Inflammatory macrophage treated with lipopolysaccharide for 4 hours (primary cell): ENCODE measurements at regions not wholly inside any gene's neighbourhood (a gene's known extent, or its start where the extent isn't known, plus 50 kb on each side); places are given as distances from the start of the nearest gene placed in this dataset.

Experiments
- DNase-seq: peaks from one replicate; pipeline ENCODE4 v3.0.0-alpha.2; 2020

DNA sequence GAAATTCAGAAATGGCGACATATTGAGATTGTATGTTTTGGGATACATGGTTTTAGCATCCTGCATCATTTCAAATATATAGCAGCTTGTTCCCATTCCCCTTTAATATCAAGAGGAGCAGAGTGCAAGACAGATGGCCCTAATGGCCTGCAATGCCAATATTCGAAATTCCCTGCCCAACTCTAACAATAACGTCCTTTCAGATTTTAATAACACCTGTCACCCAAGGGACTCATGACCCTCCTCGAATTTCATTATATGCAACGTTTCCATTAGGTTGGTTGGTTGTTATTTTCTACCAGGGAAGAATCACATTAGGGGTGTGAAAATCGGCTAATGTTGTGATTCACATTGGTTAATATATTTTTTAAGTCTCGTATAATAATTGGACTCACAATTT is 170.0 kb downstream of the TNFSF13B start:
- no peak for DNase-seq

DNA sequence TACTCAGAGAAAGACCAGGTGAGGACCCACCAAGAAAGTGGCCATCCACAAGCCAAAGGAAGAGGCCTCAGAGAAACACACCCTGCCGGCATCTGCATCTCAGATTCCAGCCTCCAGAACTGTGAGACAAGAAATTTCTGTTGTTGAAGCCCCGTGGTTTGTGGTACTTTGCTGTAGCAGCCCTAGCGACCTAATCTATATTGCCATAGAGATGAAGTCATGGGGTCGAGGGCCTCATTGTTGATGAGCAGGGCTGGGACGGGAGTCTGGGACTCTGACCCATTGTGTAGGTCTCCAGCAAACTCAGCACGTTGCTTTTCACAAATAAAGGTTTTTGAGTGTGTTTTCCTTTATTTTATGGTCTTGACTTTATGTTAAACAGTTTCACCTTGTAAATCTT is 174.9 kb downstream of the TNFSF13B start:
- no peak for DNase-seq

DNA sequence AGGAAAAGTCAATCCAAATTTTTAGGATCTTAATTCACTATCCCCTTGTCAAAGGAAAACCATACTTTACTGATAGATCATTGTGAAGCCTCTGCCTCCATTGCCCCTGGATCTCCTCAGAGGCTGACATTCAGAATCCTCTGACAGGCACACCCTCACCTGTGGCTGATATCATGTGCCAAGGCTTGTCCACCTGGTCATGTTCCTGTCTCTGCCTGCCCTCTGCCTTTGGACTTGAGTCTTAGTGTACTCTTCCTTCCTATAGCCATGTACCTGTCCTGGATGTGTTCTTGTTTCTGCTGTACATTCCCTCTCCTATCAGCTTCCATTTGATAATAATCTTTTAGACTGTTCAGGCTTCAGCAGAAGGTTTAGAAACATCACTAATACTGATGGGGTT is 179.4 kb downstream of the TNFSF13B start:
- no peak for DNase-seq

DNA sequence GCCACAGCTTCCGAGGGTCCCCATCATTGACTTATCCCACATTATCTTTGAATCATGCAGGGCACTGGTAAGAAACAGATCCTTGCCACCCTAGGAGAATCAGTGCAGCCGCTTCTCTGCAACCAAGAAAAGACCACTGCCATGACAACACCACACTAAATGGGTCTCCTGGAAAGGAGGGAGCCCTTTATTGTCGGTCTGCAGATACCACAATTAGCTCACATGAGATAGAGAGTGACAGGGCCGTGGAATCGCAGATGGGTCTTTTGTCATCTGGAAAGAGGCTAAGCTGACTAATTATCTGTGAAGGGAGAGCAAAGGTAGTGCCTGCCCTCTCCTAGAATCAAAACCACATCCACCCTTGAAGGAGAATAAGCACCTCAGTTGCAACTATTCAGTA is 178.3 kb upstream of the MYO16 start:
- DNase-seq: no peak

DNA sequence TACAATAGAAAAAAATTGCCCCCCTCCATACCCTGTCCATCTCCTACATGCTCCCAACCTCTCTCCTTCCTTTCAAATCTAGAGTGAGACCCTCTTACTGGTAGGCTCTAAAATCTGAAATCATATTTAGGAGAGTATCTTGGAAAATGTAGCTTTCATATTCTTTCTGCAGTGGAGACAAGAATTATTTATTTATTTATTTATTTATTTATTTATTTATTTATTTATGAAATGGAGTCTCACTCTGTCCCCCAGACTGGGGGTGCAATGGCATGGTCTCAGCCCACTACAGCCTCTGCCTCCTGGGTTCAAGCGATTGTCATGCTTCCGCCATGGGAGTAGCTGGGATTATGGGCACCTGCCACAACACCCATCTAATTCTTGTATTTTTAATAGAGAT is 174.1 kb upstream of the MYO16 start:
- DNase-seq: no peak

DNA sequence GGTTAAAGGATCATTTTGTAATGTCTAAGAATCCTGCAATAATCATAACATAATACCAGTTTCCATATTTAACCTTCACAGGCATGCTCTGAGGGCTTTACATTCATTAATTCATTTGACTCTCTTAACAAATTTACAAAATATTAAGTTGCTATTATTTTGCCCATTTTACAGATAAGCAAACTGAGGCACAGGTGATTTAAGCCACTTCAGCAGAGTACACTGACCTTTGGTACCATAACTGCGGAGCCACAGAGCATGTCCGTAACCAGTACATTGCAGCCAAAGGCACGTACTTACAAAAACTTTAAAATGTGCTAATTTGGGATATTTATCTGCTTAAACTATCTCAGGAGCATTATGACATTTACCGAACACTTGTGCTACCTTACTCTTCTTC is 169.4 kb upstream of the MYO16 start:
- no peak for DNase-seq

DNA sequence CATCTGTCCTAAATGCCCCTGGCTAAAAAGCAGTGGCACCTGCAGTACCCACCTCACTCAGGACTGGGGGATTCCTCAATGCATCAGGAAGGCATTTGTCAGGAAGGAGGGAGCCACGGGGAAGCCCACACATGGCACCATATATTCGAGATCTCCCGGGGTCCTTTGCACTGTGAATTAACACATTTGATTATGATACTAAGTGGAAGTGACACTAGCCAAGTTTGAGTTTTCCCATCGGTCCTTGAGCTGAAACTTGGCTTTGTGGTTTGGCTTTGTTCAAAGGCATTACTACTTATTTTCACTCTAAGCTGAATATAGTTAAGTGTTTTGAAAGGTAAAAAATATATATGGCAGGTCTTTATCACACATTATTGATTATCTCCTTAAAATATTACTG is 168.7 kb upstream of the MYO16 start:
- no peak for DNase-seq

DNA sequence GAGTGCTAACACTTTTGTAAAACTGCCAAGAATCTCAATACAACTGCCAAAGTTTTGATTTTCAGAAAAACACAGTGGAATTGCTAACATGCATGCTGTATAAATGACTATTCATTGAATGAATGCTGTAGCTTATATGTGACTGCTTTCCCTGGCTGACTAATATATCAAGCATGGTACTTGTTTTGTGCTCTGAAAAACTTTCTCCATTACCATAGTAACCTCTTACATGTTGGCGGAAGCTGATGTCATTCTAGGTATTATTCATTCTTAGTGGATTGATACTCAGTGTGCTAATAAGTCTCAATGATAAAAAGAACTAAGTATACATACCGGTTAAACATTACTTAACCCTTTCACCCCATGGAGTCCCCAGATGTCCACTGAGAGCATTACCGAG is 166.1 kb upstream of the MYO16 start:
- no peak for DNase-seq

DNA sequence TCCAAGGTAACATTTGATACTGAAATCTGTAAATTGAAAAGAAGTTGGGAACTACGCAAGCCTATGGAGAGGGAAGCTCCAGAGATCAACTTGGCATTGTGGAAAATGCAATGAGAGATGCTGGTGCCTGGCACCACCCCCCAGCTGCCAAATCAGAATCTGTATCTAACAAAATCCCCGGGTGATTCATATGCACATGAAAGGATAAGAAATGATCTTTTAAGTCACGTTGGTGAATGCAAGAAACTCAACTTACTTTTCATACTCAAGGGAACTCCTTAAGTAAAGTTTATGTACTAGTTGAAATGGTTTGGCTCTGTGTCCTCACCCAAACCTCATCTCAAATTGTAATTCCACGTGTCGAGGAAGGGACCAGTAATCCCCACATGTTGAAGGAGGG is 158.5 kb upstream of the MYO16 start:
- no peak for DNase-seq

DNA sequence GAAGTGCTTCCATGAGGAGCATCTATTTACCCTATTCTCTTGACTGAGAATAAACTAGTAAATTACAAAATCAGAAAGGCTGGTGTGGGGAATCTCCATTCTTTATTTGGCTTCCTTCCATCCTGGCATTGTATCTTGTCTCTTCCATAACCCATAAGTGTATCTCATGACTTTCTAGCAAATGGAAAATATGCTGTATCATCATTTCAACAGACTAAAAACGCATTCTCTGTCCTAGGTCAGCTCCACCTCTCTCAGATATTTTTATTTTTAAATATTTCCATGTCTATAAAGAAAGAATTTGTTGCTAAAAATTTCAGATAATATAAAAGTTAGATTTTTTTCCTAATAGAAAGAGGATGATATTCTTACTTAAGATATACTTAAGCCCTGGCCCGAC is 154.2 kb upstream of the MYO16 start:
- DNase-seq: no peak

DNA sequence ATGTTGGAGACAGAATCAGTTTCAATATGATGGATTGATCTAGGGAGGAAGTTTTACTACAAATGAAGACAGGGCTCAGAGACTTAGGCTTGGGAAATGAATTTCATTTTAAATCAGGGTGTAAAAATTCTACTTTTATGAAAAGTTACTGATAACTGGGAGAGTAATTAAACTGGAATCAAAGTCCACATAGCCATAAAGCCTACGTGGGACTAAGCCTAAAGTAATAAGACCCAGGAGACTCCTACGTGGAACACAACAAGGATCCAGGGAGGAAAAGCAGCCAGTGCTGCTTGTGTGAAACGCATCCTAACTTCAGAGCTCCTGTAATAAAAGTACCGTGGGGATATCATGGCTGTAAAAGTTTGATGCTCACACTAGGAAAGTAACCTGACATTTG is 152.0 kb upstream of the MYO16 start:
- no peak for DNase-seq

DNA sequence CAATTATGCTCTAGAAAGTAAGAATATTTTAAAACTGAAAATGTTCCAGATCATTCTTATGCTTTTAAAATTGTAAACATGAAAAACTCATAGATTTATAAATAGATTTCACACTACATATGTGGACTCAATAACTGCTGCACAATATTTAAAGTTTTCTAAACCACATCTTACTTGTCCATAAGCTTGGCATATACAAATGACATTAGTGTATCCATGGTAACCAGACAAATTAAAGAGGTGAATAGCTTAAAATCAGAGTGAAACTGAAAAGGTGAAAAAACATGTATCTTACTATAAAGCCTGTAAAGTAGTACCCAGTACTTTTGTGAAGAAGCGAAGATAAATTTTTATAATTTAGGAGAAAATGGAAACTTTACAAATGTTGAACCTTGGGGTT is 151.2 kb upstream of the MYO16 start:
- no peak for DNase-seq

DNA sequence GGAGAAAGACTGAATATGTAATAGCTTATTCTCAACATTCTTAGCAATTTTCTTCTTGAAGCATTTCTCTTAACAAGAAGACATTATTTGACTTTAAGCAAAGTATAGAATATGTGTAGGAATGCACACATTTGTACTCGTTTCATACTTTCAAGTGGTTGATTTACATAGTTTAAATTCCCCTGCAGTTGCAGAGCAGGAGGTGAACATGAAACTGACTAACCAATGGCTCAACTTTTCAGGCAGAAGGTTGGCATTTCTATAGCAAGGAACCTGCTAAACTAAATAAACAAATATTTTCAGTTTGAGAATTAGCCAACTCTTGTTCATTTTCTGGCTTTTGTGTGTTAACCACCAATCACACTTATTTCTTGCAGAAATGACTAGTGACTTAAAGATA is 145.4 kb upstream of the MYO16 start:
- no peak for DNase-seq

DNA sequence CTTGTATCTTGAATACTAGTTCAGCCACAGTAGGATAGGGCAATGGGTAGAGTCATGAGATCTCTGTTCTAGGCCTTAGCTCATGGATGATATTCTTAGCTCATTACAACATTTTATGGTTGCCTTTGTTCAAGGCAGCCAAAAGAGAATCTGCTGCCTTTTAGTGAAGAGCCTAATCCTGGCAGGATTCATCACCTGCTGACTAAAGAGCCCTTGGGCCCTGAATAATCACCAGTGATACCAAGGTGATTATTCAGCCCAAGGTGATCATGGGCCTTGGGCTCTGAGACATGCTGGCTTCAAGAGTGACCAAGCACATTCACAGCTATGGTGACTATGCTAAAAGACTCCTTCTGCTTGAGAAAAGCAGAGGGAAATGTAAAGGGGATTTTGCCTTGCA is 143.3 kb upstream of the MYO16 start:
- DNase-seq: no peak

DNA sequence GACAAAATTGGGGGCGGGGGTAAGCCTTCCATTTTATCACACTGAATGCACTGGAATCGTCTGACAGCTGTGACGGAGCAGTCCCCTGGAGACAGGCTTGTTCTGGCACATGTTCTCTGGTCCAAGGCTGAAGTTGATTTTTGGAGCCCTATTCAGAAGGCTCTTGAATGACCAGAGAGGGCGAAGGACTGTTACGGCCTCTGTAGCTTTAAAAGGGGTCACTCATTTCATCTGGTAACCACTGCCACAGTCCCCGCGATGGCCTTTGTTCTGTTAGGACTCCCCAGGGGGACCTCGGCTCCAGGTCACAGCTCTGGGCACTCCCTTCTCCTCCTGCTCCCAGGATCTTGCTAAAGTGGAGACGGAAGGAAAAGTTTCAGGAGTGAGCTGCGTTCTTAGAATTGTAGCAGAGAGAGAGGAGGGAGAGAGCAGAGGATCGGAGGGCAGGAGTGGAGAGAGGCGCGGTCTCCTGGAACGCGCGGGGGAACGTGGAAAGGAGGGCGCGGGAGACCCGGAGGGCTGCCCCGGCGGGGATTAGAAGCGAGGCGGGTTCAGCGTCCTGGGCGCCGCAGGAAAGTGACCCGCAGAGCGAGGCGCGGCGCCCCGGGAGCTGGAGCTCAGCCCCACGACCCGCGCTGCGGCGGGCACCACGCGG is 134.3 kb upstream of the MYO16 start:
- no peak for DNase-seq

DNA sequence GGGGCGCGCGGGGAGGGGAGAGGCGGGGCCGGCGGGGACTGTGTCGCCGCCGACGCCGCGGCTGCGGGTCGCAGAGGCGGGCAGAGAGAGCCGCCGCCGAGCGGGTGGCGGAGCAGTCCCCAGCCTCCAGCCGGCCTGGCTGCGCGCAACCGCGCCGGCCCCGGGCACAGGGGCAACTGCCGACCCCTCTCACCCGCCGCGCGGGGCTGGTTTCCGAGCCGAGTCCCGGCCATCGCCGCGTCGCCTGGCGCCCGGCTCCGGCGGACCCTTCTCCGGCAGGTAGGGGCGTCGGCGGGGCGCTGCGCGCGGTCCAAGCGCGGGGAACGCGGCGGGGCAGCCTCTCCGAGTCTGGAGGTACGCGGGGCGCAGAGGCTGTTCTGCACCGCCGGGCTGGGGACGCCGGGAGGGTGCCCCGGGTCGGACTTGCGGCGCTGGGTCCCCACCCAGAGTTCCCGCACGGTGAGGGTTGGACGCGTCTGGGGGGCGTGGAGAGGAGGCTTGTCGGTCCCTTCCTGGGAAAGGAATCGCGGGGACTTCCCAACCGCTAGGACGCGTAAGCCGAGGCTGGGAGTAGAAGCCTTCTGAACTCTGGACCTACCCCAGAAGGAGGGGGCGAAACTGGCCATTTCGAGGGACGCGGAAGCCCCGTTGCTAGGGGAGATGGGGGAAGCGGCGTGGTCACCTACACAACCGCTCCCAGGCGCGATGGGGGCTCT is 133.6 kb upstream of the MYO16 start:
- DNase-seq: no peak

DNA sequence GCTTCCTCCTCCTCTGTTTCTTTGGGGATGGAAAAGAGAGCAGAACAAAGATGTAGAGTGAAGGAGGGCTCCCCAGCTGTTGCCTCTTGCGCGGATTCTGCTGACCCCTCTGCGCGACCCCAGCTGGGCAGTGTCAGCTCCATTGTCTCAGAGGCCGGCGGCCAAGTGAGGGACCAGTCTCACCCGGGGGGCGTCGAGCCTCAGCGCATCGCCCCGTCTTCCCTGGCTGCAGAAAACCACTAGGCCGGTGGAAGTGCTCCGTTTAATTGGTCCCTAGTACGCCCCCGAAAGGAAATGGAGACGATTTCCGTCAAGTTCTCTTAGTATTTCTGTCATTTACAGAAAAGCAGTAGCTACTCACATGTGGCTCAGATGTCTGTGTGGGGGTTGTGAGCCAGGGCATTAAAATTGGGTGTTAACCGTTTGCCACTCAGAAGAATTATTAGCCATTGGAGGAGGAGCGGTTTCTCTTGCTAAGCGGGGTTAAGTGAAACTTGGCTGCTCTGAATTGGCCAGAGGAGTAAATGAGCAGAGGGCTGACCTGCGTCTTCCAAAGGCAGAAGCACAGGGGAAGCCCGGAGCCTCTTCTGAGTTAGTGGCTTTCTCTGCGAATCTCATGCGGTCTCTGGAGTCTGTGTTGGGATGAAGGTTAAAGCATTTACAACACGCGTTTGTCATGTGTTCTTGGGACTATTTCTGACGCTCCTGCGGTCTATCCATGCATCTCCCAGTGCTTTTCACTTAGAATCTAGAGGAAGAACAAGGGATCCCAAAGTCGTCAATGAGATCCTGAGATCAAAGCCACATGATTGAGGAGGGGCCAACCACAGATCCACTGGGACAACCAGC is 132.8 kb upstream of the MYO16 start:
- DNase-seq: no peak

DNA sequence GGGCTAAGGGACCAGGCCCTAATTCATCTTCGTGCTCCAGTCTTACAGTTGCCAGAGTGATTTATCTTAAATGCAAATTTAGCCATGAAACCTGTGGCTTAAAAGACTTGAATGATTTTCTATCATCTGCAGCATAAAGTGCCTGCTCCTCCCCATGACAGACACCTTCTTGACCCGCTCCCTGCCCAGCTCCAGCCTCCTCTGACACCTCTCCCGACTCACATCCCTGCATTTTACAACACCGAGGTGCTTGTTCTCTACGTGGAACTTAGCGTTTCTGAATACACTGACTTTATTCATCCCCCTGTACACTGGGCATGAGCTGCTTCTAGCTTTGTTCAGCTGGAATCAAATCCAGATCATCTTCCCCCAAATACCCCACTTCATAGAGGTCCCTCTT is 128.7 kb upstream of the MYO16 start:
- no peak for DNase-seq

DNA sequence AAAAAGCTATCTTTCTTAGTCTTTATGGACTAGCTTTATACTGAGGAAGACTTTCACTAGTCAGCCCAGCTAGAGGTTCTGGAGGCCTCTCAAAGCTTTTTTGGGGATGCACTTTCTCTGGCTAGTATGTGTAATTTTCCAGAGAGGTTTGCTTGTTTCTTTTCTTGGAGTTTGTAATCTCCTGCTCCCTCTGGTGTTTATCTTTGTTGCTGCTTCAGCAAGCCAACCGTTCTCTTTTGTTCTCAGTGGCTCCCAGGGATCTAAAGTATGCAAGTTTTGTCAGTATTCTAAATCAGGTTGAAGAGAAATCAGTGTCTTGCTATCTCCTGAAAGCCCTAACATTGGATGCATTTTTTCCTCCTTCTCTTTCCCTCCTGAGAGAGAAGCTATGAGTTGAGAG is 121.1 kb upstream of the MYO16 start:
- peak; percentile 46 for DNase-seq

DNA sequence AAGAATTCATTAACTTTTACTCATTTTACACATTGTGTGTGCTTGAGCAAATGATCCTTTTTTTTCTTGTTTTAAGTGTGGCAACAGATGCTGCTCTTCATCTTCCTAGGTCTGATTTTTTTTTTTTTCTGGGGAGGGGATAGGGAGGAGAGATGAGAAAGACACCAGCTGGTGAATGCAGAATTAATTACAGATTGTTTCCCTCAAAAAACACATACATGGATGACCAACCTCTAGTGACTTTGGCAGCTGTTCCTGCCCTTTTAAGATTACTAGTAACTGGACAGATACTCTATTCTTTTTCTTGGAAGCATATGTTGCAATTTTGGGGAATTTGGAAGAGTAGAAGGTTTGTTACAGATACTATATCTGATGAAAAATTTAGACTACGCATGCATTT is 103.6 kb upstream of the MYO16 start:
- DNase-seq: no peak

DNA sequence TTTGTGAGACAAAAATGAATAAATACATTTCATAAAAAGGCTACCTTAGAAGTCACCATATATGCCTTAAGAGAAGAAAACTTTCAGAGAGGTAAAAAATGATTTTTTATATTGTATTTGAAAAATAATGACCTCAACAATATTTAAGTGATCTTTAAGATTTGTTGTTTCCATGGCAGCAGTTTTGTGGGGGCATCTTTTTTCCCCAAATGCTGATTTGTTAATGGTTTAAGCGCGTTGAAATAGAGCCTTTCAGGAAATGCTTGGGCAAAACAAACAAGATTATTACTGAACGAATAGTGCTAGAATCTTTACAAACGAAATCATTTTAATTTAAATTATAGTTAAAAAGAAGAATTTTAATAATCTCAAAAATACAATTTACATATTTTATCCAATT is 103.1 kb upstream of the MYO16 start:
- DNase-seq: no peak

DNA sequence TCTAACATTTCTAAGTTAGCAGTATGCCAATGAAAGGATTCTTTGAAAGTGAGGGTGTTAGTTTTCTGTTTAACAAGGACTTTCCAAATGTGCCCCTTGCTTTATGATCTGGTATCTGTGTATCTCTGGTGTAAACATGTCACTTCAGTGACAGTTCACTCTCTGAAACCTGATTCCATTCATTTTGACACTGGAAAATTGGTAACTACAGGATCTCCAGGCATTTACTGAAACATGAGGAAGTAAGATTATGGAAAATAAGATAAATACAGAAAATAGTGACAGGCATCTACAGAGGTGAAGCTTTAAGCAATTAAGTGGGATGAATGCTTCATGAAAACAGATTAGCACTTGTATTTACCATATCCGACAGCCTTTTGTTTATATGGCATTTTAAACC is 101.6 kb upstream of the MYO16 start:
- DNase-seq: no peak

DNA sequence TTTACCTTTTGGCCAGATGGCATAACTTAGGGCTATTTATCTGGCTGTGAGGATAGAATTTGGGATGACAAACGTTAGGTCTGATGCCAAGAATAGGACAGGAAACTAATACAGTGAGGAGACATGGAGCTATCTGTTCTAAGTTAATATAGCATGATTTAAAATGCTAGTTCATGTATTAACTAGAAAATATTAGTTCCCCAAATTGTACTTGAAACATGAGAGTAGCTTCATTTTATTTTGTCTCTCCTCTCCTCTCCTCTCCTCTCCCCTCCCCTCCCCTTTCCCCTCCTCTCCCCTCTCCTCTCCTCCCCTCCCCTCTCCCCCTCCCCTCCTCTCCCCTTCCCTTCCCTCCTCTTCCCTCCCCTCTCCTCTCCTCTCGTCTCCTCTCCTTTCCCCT is 101.1 kb upstream of the MYO16 start:
- no peak for DNase-seq

DNA sequence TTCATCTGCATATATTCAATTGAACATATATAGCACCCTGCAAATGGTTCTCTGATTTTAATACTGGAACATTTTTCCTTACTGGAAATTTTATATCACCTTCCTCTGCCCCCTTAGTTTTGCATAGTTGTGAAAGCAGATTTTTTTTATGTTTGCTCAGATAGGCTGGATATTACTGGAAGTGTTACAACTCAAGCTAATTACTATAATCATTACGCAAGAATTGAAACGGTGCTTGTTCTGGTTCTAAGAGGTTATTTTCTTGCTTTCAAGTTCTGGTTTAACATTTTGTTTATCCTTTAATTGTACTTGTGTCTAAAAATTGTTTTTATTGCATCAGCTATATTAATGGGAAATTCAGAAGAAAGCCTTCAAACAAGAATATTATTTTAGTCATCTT is 95.6 kb upstream of the MYO16 start:
- DNase-seq: no peak
